GM21786 (cell line): ENCODE measurements at regions not wholly inside any gene's neighbourhood (a gene's known extent, or its start where the extent isn't known, plus 50 kb on each side); places are given as distances from the start of the nearest gene placed in this dataset.

ENCODE experiments used
- ATAC-seq: cut with Tn5 transposase; IDR thresholded peaks from one replicate; pipeline ENCODE4 v1.9.1; 2021; ENCODE audit not compliant: unreplicated experiment

DNA sequence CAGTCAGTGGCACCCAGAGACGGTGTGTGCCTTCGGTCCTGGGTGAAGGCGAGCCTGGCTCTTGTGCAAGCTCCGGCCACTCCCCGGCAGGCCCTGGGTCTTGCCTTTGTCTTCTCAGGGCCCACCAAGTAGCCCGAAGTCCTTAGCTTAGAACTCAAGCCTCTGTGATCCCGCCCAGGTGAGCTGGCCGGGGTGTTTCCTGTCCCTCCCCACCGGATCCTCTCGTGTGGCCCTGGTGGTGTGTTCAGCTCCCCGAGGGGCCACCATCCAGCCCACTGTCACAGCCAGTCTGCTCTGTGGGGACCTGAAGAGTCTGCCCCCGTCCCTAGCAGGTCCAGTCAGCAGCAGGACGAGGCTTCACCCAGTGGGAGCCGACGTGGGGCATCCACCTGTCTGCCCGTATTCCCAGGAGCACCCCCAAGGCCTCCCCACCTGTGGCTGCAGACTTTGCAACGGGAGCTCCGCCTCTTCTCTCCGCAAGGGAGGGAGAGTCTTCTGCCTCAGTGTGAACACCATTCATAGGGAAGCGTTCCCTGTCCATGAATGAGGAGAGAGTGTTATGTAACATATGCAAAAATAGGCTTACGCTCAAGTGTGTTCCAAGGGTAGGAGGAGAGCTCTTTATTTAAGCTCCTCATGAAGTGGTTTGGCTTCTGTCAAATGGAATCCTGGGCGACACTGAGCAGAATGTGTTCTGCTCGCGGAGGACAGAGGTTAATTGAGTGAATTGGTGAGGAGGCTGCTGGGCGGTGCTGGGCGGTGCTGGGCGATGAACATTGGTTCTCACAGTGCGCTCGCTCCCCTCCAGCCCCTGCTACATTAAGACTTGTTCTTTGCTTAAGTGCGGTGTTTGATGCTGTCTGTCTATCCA lies 108.9 kb downstream of the CRYAA start:
- no peak for ATAC-seq

DNA sequence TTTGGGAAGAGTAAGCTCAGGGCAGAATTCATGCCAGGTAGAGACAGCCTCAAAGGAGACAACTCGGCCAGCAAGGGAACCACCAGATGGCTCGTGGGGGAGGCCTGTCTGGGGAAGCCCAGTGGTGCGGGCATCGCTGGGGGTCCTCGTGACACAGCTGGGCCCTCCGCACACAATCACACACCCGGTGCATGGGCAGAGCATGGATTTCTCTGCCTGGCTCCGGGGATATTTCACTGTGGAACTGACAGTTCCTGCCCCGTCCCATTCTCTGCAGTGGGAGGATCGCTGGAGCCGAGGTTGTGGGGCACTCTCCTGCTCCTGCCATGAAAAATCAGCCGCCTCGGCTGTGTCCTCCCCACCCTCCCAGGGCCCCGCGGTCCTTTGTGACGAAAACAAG lies 108.0 kb downstream of the CRYAA start:
- ATAC-seq = no peak

DNA sequence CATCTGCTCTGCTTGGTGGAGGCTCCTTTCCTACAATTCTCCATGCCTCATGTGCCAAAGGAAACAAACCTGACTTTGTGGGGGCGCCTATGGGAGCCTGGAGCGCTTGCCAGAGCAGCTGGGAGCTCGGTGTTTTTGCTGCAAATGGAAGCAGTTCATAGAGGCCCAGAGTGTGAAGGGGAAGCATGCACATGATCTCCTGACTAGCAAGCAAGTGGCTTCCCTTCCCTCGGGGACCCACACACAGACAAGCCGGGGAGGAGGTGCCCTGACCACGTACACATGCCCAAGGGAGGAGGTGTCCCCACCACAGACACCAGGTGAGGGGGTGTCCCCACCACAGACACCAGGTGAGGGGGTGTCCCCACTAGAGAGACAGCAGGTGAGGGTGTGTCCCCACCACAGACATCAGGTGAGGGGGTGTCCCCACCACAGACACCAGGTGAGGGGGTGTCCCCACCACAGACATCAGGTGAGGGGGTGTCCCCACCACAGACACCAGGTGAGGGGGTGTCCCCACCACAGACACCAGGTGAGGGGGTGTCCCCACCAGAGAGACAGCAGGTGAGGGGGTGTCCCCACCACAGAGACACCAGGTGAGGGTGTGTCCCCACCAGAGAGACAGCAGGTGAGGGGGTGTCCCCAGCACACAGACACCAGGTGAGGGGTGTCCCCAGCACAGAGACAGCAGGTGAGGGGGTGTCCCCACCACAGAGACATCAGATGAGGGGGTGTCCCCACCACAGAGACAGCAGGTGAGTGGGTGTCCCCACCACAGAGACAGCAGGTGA lies 106.8 kb downstream of the CRYAA start:
- no peak for ATAC-seq

DNA sequence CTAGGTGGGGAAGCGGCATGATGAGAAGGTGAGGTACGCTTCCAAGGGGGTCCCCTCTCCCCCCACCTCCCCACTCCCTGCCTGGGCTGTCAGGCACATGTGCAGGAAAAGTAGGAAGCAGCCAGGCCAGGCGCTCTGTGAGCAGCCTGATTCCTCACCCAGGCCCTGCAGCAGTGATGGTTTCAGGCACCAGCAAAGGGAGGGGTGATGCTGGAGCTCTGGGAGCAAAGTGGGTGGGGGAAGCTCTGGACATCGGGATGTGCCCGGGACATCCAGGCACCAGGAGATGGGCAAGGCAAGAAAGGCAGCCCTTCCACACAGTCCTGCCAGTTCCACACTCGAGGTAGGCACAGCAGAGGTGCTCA lies 106.1 kb downstream of the CRYAA start:
- ATAC-seq = no peak

DNA sequence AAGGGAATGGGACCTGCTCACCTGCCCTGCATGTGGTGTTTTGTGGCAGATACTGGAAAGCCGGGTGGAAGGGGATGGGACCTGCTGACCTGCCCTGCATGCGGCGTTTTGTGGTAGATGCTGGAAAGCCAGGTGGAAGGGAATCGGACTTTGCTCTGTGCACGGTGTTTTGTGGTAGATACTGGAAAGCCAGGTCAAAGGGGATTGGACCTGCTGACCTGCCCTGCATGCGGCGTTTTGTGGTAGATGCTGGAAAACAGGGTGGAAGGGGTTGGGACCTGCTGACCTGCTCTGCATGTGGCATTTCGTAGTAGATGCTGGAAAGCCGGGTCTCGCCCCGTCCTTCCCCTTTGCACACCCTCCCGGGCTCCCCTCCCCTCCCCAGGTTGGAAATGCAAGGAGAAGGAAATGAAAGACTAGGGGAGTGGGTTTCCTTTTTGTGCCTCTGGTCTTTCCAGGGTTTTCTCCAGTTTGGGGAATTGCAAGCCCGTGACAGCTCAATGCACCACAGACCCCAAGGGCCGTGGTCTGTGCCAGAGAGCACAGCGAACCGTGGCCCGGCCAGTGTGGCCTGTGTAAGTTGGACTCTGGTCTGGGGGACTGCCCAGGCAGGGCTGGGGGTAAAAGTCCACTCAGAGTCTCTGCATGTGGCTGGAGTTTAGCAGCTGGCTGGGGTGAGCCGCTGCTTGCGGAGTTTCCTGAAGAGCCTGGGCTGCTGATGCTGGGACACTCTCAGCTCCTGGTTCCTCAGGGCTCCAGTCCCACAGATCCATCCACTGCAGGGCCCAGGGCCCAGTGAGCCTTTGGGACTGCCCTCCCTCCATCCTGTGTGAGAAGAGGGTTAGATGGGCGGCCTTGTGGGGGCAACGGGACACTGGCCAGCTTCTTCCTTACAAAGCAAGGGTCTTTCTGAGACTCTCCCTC lies 105.5 kb downstream of the CRYAA start:
- ATAC-seq = no peak

DNA sequence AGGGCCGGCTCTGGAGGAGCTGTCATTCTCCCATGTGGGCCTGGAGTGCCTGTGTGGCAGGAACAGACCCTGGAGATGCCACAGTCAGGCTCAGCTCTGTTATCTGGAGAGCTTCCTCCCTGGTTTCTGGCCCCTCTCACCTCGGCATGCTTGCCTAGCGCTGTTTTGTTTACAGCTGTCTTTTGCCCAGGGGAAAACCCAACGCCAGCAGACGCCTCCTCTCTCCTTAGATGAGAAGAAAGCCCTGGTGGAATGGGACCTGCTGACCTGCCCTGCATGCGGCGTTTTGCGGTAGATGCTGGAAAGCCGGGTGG lies 104.9 kb downstream of the CRYAA start:
- ATAC-seq = no peak

DNA sequence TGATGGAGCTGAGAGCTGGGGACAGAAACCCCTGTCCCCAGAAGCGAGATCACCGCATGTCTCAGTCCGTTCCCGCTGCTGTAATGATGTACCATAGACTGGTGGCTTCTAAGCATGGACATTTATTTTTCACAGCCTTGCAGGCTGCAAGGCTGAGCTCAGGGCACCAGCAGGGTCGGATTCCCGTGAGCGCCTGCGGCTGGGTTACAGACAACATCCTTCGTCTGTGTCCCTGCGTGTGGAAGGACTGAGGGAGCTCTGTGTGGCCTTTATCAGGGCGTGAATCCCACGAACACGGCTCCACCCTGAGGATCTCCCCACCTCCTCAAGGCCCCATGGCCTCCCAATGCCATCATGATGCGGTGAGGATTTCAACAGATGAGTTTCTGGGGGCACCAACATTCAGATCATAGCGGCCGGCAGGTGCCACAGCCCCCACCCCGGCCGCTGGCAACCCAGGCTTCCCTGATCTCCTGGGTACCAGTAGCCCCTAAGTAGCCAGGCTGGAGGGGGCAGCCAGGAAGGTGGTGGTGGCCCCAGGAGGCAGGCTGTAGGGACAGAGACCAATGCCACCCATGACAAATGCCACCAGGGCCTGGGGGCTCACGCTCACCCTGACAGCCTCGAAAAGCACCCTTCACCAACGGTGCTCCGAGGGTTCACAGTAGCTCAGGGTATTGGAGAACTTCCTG lies 104.4 kb downstream of the CRYAA start:
- ATAC-seq = no peak

DNA sequence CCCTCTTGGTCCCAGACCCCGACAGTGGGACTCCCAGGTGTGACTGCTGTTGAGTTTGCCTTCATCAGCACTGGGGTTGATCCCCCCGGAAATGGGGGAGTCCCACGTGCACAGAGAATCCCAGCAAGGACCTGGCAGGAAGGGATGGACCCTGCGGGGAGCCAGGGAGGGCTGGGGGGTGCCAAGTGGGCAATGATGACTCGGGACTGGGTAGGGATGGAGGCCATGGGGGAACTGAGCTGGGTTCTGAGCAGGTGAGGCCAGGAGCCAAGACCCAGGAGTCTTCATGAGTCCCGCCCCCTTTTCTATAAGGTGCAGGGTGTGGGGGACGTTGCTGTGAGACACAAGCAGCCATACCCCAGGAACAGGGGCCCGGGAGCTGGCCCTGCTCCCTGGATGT lies 103.8 kb downstream of the CRYAA start:
- no peak for ATAC-seq

DNA sequence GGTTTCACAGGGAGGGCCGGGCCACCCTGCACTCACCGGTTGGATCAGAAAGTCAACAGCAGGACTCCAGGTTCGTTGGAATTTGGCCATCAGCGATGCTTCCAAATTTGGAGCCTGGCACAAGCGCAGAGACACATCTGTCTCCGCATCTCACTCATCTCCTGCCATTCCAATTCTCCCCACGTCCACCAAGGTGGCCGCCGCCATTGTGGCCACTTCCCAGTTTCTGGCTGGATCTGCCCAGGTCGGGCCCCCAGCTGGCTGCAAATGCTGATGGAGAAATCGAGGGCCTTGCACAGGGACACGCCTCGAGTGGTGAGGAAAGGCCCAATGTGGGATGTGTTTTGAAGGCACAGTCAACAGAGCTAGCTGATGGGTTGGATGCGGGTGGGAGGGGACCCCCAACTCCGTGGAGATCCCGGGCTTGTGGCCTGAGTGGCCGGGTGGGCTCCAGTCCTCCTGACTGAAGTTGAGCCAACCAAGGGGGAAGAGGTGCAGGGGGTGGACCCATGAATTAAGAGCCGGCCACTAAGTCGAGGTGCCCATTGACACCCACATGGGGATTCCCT lies 102.7 kb downstream of the CRYAA start:
- ATAC-seq = no peak

DNA sequence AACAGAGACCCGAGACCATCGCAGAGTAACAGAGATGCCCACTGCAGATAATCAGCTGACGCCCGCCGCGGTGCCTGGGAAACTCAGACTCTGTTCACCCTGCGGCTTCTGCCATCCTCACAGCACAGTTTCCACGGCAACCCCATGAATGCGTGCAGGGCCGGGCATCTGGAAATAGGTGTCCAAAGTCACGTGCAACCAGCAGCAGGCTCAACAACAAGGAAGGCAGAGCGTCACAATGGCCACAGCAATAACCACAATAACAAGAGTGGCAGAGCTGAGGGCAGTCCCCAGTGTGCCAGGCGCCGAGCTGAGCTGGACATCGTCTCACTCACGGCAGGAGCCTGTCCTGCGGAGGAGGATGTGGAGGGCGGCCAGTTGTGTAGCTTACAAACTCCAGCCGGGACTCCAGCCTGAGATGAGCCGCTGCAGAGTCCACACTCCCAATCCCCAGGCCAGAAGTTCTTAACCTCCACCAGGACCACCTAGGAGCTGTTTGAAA lies 102.0 kb downstream of the CRYAA start:
- no peak for ATAC-seq

DNA sequence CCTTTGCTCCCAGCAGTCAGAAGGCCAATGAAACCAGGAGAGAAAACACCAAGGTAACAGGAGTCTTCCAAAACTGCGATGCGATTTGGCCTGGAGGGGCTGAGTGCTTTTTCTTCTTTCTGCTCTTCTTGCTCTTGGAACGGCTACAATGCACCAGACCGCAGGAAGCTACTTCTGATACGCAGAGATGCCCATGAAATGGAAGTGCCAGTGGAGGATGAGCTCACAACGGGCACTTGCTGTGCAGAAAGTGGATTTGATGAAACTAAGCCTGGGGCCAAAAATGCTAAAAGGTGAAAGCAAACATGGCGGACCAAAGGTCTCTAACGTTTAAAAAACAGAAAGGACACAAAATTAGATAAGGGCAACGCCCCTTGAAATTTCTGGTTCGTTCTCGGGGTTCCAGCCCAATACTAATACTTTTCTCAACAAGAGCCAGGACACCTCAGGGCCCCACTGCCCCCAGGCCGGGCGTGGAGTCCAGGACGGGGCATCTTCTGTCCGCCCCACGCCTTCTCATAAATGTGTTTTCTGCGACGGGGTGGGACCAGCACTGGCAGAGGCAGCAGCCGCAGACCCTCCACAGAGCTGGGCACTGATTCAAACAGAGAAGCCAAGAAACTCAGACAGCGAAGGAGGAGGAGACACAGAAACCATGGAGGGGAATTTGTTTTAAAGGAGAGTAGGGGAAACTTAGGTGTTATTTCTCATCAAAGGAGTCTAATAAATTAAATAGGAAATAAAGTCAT lies 101.3 kb downstream of the CRYAA start:
- ATAC-seq = no peak

DNA sequence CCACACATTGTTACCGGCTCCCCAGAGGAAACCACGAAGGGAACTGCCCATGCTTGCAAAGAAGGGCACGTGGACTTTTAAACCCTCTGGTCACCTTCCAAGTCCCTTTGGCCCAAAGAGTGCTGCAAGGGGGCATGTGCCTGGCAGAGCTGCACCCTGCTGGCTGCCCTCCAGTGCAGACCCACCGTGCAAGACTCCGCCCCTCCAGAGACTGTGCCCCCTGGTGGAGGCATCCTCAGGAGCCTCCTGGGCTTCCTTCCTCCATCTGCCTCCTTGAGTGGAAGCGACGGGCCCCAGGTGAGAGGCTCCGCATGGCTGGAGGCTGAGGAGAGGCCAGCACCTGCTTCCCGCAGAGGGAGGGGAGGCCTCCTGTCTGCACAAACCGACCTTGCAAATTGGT lies 100.6 kb downstream of the CRYAA start:
- ATAC-seq = no peak

DNA sequence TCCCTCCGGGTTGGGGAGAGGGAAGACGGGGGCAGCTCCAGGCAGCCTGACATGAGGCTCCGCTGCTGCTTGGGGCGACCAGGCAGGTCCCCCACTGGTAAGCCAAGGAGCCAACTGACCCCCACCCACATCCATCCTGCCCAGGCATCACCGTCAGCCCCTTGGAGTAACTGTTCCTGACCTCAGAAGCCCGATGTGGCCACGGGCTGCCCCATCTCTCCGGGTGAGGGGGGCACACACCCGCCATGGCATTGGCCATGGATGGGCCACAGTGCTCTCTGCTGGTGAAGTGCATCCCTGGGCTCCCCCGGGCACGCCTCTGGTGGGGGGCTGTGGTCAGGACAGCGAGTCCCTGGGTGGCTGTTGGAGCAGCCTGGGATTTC lies 100.0 kb downstream of the CRYAA start:
- no peak for ATAC-seq

DNA sequence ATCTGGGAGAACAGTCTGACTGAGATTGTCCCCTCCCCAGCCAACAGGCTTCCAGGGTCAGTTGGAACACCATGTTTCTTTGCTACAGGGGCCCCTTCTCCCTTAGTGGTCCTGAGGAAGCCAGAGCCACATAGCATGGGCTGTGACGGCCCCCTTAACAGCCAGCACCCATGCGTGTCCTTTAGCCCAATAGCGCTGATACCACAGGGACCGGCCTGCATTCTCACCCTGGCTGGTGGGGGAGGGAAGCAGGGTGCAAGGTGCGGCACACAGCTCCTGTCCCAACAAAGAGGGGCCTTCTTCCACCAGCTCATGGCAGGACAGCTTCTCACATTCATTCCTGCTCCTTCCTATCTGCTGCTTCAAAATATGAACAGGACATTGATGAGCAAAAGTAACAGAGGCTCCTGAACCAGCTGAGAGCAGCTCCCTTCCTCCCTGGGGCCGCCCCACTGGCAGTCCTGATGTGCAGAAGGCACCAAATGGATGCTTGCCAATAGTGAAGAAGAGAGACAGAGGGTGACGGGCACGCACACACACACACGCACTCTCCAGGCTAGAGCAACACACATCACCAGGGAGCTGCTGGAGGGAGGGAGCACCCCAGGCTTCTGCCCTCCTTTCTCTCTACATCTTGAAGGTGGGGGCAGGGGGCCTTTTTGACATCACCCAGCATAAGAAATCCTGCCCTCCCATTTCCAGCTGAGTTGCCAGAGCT lies 99.4 kb downstream of the CRYAA start:
- ATAC-seq = no peak

DNA sequence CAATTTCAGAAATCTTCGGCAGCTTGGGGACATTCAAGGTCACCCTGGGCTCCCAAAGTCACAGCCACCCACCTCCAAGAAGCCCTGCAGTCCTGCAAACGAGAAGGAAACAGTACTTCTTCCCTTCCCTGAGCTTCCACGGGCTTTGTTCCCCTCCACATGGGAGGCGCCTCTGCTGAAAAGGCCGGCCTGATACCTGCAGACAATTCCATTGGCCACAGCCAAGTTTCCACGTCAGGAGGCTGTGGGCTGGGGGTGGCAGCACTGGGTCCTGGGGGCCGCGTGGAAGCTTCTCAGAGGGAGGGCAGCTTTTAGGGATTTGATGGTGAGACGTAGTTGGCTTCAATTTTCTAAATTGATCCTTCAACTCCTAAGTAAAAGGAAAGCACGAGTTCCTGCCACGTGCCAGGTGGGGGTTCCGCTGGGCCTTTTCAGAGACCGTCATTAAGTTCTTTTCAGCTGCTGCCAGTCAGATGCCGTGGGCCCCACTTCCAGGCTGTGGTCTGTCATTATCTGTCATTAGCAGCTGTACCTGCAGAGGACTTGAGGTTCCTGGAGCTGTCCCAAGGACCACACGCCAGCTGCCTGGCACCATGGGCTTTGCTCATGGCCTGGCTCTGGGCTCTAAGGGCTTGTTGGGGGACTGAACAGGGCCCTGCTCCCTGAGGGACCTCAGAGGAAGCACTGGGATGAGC lies 98.7 kb downstream of the CRYAA start:
- no peak for ATAC-seq

DNA sequence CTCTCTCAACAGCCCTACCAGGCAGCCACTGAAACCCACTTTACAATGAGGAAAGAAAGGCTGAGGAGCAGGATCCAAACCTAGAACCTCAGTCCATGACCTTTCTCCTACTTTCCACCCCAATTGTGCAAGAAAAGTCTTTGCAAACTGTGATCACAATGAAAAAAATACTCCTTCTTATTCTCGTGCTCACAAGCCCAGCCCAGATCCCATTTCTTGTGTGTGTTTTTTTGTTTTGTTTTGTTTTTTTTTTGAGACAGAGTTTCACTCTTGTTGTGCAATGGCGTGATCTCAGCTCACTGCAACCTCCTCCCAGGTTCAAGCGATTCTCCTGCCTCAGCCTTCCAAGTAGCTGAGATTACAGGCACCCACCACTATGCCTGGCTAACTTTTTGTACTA lies 97.7 kb downstream of the CRYAA start:
- no peak for ATAC-seq

DNA sequence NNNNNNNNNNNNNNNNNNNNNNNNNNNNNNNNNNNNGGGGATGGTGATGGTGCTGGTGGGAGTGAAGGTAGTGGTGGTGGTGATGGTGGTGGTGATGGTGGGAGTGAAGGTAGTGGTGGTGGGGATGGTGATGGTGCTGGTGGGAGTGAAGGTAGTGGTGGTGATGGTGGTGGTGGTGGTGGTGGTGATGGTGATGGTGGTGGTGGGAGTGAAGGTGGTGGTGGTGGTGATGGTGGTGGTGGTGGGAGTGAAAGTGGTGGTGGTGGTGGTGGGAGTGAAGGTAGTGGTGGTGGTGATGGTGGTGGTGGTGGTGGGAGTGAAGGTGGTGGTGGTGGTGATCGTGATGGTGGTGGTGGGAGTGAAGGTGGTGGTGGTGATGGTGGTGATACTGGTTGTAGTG lies 93.6 kb downstream of the CRYAA start:
- ATAC-seq = no peak
